ENCODE measurements at regions not wholly inside any gene's neighbourhood (a gene's known extent, or its start where the extent isn't known, plus 50 kb on each side); places are given as distances from the start of the nearest gene placed in this dataset.
"Not testable (repeated sequence)": the region's sequence is repeated elsewhere in the genome, so short reads cannot be mapped to it uniquely, and the experiment has no call there.

DNA sequence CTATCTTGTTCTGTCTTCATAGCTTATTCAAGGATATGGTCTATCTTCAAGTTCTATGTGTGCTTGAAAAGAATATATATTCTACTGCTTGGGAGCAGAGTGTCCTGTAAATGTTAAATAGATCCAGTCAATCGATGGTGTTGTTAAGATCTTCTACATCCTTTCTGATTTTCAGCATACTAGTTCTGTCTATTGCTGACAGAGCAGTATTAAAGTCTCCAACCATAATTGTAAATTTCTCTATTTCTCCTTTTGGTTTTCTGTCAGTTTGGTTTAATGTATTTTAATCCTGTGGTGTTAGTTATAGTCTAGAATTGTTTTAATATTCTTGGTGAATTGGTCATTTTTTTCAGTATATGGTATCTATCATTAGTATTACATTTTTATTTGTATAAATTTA, 124.0 kb upstream of the COX7C start:
- TF ChIP-seq CTCF (IDR thresholded peaks at IDR 0.05) = no peak
- Mint-ChIP-seq H3K27ac (ENCODE audit: unreplicated experiment) (no peak overlapping the region), H3K36me3 (ENCODE audit: low read depth) (no peaks in the 10 kb centered on the region), H3K27me3 (ENCODE audit: low read depth) (peaks cover 19% of the 10 kb centered on the region), H3K9me3 (ENCODE audit: low read depth) (no peaks in the 10 kb centered on the region), H3K4me1 (ENCODE audit: low read depth) (no peaks in the 10 kb centered on the region), H3K4me3 (ENCODE audit: unreplicated experiment) (no peak overlapping the region)
- DNase-seq (ENCODE audit: low spot score) = no peak

- H3K27ac Mint-ChIP-seq (ENCODE audit: unreplicated experiment) = no peak overlapping the region
These were observed 116.8 kb upstream of the COX7C start for GRCh38 chr5:86500947-86501346.

GRCh38 chr5:86507574-86507973, 110.2 kb upstream of the COX7C start:
- Mint-ChIP-seq H3K36me3 (ENCODE audit: low read depth) (no peaks in the 10 kb centered on the region), H3K9me3 (ENCODE audit: low read depth) (peaks cover 4% of the 10 kb centered on the region), H3K27me3 (ENCODE audit: low read depth) (no peaks in the 10 kb centered on the region), H3K4me3 (ENCODE audit: unreplicated experiment) (no peak overlapping the region), H3K27ac (ENCODE audit: unreplicated experiment) (no peak overlapping the region), H3K4me1 (ENCODE audit: low read depth) (no peaks in the 10 kb centered on the region)
- TF ChIP-seq CTCF (IDR thresholded peaks at IDR 0.05) = no peak
- no peak for DNase-seq (ENCODE audit: low spot score)

More at GRCh38 chr5:86500947-86501346, 116.8 kb upstream of the COX7C start:
- no peak for DNase-seq (ENCODE audit: low spot score)
- no peaks in the 10 kb centered on the region for H3K9me3 Mint-ChIP-seq (ENCODE audit: low read depth)
- H3K27me3 Mint-ChIP-seq (ENCODE audit: low read depth) = peaks cover 10% of the 10 kb centered on the region
- no peaks in the 10 kb centered on the region for H3K36me3 Mint-ChIP-seq (ENCODE audit: low read depth)
- H3K4me3 Mint-ChIP-seq (ENCODE audit: unreplicated experiment) = no peak overlapping the region
- H3K4me1 Mint-ChIP-seq (ENCODE audit: low read depth) = no peaks in the 10 kb centered on the region
- peak; percentile 57 for TF ChIP-seq CTCF (IDR thresholded peaks at IDR 0.05)

GRCh38 chr5:86510330-86510915, 107.3 kb upstream of the COX7C start:
- H3K4me1 Mint-ChIP-seq (ENCODE audit: low read depth); DNase-seq (ENCODE audit: low spot score); H3K4me3 Mint-ChIP-seq (ENCODE audit: unreplicated experiment); H3K27me3 Mint-ChIP-seq (ENCODE audit: low read depth); H3K9me3 Mint-ChIP-seq (ENCODE audit: low read depth); H3K36me3 Mint-ChIP-seq (ENCODE audit: low read depth); H3K27ac Mint-ChIP-seq (ENCODE audit: unreplicated experiment): not testable (repeated sequence)

- Mint-ChIP-seq H3K9me3 (ENCODE audit: low read depth) (no peaks in the 10 kb centered on the region), H3K4me3 (ENCODE audit: unreplicated experiment) (no peak overlapping the region), H3K36me3 (ENCODE audit: low read depth) (no peaks in the 10 kb centered on the region), H3K27ac (ENCODE audit: unreplicated experiment) (no peak overlapping the region), H3K4me1 (ENCODE audit: low read depth) (no peaks in the 10 kb centered on the region), H3K27me3 (ENCODE audit: low read depth) (peaks cover 9% of the 10 kb centered on the region)
- no peak for DNase-seq (ENCODE audit: low spot score)
- no peak for TF ChIP-seq CTCF (IDR thresholded peaks at IDR 0.05)
These were observed 94.0 kb upstream of the COX7C start for GRCh38 chr5:86523718-86524117.

DNA sequence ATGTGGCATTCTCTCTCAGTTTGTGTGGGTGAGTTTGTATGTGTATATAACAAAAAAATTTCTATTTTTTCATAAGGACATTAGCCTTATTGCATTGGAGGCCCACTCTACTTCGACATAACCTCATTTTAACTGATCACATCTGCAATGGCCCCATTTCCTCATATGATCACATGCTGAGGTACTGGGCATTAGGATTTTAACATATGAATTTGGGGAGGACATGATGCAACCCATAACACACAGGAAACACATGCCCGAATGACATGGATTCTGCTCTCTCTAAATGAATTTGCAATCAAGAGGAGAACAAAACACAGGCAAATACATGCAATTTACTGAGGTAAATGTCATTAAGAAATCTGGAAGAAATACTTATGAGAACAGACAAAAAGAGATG, 92.1 kb upstream of the COX7C start:
- Mint-ChIP-seq H3K4me3 (ENCODE audit: unreplicated experiment) (no peak overlapping the region), H3K27me3 (ENCODE audit: low read depth) (peaks cover 9% of the 10 kb centered on the region), H3K4me1 (ENCODE audit: low read depth) (no peaks in the 10 kb centered on the region), H3K9me3 (ENCODE audit: low read depth) (no peaks in the 10 kb centered on the region), H3K27ac (ENCODE audit: unreplicated experiment) (no peak overlapping the region), H3K36me3 (ENCODE audit: low read depth) (no peaks in the 10 kb centered on the region)
- TF ChIP-seq CTCF (IDR thresholded peaks at IDR 0.05) = no peak
- DNase-seq (ENCODE audit: low spot score) = no peak
